Karpas-422 (cell line): ENCODE measurements at regions not wholly inside any gene's neighbourhood (a gene's known extent, or its start where the extent isn't known, plus 50 kb on each side); places are given as distances from the start of the nearest gene placed in this dataset.

Experiments
- DNase-seq: peaks from one replicate; pipeline ENCODE4 v3.0.0-alpha.2; 2015
- H2AFZ ChIP-seq: fragments of 200-600 bp; sonication (generic); 2 replicates; pipeline ENCODE4 v1.6.1; 2014; ENCODE audit warnings: antibody characterized with exemption, low read length, mixed read lengths
- H3K27ac ChIP-seq: fragments of 200-600 bp; sonication (generic); 2 replicates; pipeline ENCODE4 v1.5.1; 2014; ENCODE audit warnings: mild to moderate bottlenecking, low read length, moderate library complexity
- H3K27me3 ChIP-seq: fragments of 200-600 bp; sonication (generic); 2 replicates; pipeline ENCODE4 v1.6.1; 2014; ENCODE audit warnings: low read length, mixed read lengths
- H3K36me3 ChIP-seq: fragments of 200-600 bp; sonication (generic); 2 replicates; pipeline ENCODE4 v1.6.1; 2014; ENCODE audit warnings: low read length, mixed read lengths; ENCODE audit not compliant: insufficient read depth
- H3K4me1 ChIP-seq: fragments of 200-600 bp; sonication (generic); 2 replicates; pipeline ENCODE4 v1.6.1; 2014; ENCODE audit warnings: mild to moderate bottlenecking, low read length, mixed read lengths
- H3K4me2 ChIP-seq: fragments of 200-600 bp; sonication (generic); 2 replicates; pipeline ENCODE4 v1.6.1; 2014; ENCODE audit warnings: low read length, low read depth, mild to moderate bottlenecking; ENCODE audit not compliant: poor library complexity, severe bottlenecking
- H3K4me3 ChIP-seq: fragments of 200-600 bp; sonication (generic); 2 replicates; pipeline ENCODE4 v1.5.1; 2014; ENCODE audit warnings: mild to moderate bottlenecking, antibody characterized with exemption, low read length, mixed read lengths
- H3K79me2 ChIP-seq: fragments of 200-600 bp; sonication (generic); 2 replicates; pipeline ENCODE4 v1.6.1; 2014; ENCODE audit warnings: mild to moderate bottlenecking, low read length, mixed read lengths
- H3K9ac ChIP-seq: fragments of 200-600 bp; sonication (generic); 2 replicates; pipeline ENCODE4 v1.6.0; 2014; ENCODE audit warnings: low read length
- H3K9me2 ChIP-seq: fragments of 200-600 bp; sonication (generic), shearing (Covaris generic); replicated peaks from 2 replicates; pipeline ENCODE4 v1.6.0; 2014; ENCODE audit warnings: mild to moderate bottlenecking, low read length, moderate library complexity; ENCODE audit not compliant: insufficient read depth
- H3K9me3 ChIP-seq: fragments of 300-700, 200-600 bp; sonication (generic); 2 replicates; pipeline ENCODE4 v1.6.1; 2014; ENCODE audit warnings: low read length, mixed read lengths
- H4K20me1 ChIP-seq: fragments of 200-600 bp; sonication (generic); 2 replicates; pipeline ENCODE4 v1.6.1; 2014; ENCODE audit warnings: mild to moderate bottlenecking, antibody characterized with exemption, low read length, low read depth; ENCODE audit not compliant: insufficient read depth

DNA sequence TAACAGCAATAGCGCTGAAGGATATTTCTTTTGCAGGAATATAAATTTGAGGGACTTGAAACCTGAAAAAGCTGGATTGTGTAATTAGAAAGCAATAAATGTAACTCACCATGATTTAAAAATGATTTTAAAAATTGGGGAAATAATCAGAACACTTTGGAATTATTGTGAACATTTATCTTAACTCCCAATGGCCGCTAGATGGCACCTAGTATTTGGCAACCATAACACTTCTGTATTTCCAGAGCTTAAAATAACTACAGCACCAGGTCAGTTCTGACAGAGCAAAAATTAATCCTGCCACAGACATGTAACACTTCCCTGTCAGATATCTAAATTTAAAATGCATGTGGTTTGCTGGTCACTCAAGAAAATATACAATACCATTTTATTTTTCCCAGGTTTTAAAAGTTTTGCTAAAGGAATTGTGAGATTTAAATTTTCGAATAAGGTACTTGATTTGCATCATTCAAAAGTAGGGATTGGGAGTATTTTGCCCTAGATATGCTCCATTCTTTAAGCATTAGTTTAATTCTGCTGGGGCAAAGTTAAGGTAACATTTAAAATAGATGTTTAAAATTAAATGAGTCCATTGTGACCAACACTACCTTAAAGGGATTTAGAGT, 144.5 kb downstream of the PPP1R3A start:
- H3K4me3 ChIP-seq = no peak overlapping the region
- peak; percentile 66 for DNase-seq
- no peaks in the 10 kb centered on the region for H3K9me3 ChIP-seq
- no peak overlapping the region for H2AFZ ChIP-seq
- H3K9ac ChIP-seq = no peak overlapping the region
- H4K20me1 ChIP-seq = no peaks in the 10 kb centered on the region
- H3K4me1 ChIP-seq = no peaks in the 10 kb centered on the region
- no peaks in the 10 kb centered on the region for H3K79me2 ChIP-seq
- no peak overlapping the region for H3K27ac ChIP-seq
- no peak overlapping the region for H3K4me2 ChIP-seq
- H3K9me2 ChIP-seq = no peaks in the 10 kb centered on the region
- no peaks in the 10 kb centered on the region for H3K36me3 ChIP-seq
- H3K27me3 ChIP-seq = no peaks in the 10 kb centered on the region

DNA sequence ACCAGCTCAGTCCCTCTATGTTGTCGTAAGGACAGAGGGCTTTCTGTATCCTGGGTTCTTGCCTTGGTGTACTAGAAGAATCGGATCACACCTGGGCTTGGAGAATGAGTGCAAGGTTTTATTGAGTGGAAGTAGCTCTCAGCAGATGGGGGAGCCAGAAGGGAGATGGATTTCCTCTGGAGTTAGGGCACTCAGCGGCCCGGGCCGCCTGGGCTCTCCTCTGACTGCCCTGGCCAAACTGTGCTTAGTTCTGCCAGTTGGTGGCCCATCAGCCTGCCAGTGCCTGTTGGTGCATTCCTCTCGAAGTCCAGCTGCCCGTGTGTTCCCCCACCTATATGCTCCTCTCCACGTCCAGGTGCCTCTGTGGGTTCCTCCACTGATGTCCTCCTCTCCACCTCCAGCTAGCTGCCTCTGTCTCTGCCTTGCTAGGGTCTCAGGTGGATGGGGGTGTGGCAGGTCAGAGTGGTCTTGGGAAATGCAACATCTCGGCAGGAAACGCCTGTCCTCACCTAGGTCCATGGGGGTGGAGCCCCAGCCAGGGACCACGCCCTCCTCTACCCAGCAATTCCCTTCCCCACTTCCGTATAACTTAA, 148.6 kb downstream of the PPP1R3A start:
- no peaks in the 10 kb centered on the region for H3K9me2 ChIP-seq
- no peaks in the 10 kb centered on the region for H3K27me3 ChIP-seq
- H3K79me2 ChIP-seq = no peaks in the 10 kb centered on the region
- no peaks in the 10 kb centered on the region for H3K4me1 ChIP-seq
- no peak overlapping the region for H3K4me2 ChIP-seq
- no peak overlapping the region for H3K4me3 ChIP-seq
- no peaks in the 10 kb centered on the region for H4K20me1 ChIP-seq
- no peak overlapping the region for H2AFZ ChIP-seq
- H3K27ac ChIP-seq = no peak overlapping the region
- H3K9ac ChIP-seq = no peak overlapping the region
- H3K9me3 ChIP-seq = peaks cover 9% of the 10 kb centered on the region; the same call in 1 of the 2 replicates
- no peak for DNase-seq
- no peaks in the 10 kb centered on the region for H3K36me3 ChIP-seq

DNA sequence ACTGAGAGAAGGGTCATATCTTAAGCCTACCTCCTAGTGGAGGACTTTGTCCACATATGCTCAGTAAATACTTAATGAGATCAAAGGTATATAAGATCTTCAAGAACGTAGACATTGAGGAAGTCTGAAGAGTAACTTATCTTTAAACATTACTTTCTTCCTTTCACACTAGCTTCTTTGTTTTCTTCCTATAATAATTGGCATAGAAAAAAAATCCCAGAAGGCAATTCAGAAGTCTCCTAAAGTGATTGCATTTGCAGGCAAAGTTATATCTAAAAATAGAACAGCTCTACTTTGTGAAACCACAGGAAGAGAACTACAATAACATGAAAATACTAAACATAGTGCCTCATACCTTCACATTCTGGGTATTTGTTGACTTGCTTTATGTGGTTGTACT, 150.4 kb downstream of the PPP1R3A start:
- H3K4me3 ChIP-seq = no peak overlapping the region
- H3K27me3 ChIP-seq = no peaks in the 10 kb centered on the region
- H3K79me2 ChIP-seq = no peaks in the 10 kb centered on the region
- no peak for DNase-seq
- no peaks in the 10 kb centered on the region for H4K20me1 ChIP-seq
- H3K9ac ChIP-seq = no peak overlapping the region
- peaks cover 9% of the 10 kb centered on the region; the same call in 1 of the 2 replicates for H3K9me3 ChIP-seq
- H3K4me2 ChIP-seq = no peak overlapping the region
- H3K4me1 ChIP-seq = no peaks in the 10 kb centered on the region
- no peaks in the 10 kb centered on the region for H3K36me3 ChIP-seq
- no peak overlapping the region for H3K27ac ChIP-seq
- no peaks in the 10 kb centered on the region for H3K9me2 ChIP-seq
- H2AFZ ChIP-seq = no peak overlapping the region

DNA sequence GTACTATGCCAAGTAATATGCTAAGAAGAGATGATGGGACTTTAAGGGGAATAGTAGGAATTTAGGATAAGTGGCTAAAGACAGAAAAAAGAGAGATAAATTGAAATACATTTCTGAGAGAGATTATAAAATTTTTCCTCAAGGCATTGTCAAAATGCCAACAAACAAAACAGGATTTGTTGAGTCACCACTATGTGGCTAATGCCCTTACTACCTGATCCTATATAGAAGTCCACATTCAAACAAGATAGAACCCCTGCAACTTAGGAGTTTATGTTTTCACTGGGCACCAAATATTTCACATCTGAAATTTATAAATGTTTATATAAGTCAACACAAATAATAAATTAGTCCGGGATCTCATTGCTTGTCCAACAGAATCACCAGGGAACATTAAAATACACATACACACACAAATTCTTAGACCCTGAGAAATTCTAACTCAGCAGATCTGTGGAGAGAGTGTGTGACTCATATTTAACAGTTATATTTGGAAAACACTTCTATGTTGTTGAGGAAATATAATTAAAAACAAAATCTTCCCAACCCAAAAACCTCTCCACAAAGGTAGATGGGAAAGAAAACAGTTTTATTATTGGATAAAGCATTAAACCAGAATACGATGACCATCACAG, 154.3 kb downstream of the PPP1R3A start:
- no peak overlapping the region for H3K4me2 ChIP-seq
- no peak overlapping the region for H3K9ac ChIP-seq
- no peaks in the 10 kb centered on the region for H3K36me3 ChIP-seq
- no peaks in the 10 kb centered on the region for H3K4me1 ChIP-seq
- no peak overlapping the region for H2AFZ ChIP-seq
- H4K20me1 ChIP-seq = no peaks in the 10 kb centered on the region
- no peak overlapping the region for H3K27ac ChIP-seq
- no peaks in the 10 kb centered on the region for H3K27me3 ChIP-seq
- no peaks in the 10 kb centered on the region for H3K9me2 ChIP-seq
- H3K9me3 ChIP-seq = peaks cover 18% of the 10 kb centered on the region
- no peaks in the 10 kb centered on the region for H3K79me2 ChIP-seq
- DNase-seq = no peak
- H3K4me3 ChIP-seq = no peak overlapping the region

DNA sequence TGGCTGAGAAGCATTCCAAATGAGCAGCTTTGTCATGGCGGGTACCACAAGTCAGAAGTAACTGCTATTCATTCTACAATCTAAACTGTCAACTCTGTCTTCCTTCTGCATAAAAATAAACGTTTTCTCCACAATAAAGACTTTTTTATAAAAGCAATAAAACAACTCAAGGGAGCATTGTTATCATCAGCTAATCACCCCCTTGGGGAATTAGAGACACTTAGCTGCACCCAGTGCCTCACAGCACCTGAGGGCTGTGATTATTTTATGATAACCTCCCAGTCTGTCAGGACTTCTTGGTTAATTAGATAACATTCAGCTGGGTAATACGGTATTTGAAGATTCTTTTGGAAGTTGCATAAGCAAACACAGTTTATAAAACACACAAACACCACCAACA, 155.6 kb downstream of the PPP1R3A start:
- H2AFZ ChIP-seq = no peak overlapping the region

DNA sequence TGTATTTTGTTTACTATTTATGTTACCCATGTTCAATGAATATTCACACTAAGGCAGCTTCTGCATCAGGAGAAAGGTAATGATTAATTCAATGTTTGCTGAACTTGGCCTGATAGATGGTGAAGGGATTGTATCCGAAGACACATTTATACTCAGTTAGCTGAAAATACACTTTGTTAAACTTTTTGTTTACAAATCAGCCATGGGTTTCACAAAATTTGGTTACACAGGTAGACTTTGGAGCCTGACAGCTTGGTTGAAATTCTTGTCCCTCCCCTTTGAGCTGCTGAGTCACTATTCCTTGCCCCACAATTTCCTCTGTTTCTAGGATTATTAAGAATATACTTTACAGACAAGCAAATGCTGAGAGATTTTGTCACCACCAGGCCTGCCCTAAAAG, 162.6 kb downstream of the PPP1R3A start:
- Histone ChIP-seq H3K4me3 (no peak overlapping the region), H2AFZ (no peak overlapping the region), H3K27ac (no peak overlapping the region), H3K9me2 (no peaks in the 10 kb centered on the region), H3K4me1 (no peaks in the 10 kb centered on the region), H3K9me3 (peaks cover 19% of the 10 kb centered on the region; the same call in 1 of the 2 replicates), H3K36me3 (no peaks in the 10 kb centered on the region), H3K79me2 (no peaks in the 10 kb centered on the region), H3K27me3 (no peaks in the 10 kb centered on the region), H3K9ac (no peak overlapping the region), H3K4me2 (no peak overlapping the region), H4K20me1 (no peaks in the 10 kb centered on the region)
- no peak for DNase-seq

More for the DNA sequence above, 155.6 kb downstream of the PPP1R3A start:
- no peak overlapping the region for H3K4me2 ChIP-seq
- no peak overlapping the region for H3K27ac ChIP-seq
- no peaks in the 10 kb centered on the region for H3K4me1 ChIP-seq
- H3K79me2 ChIP-seq = no peaks in the 10 kb centered on the region
- no peak overlapping the region for H3K9ac ChIP-seq
- H3K9me2 ChIP-seq = no peaks in the 10 kb centered on the region
- peaks cover 18% of the 10 kb centered on the region for H3K9me3 ChIP-seq
- H3K4me3 ChIP-seq = no peak overlapping the region
- no peaks in the 10 kb centered on the region for H3K36me3 ChIP-seq
- DNase-seq = no peak
- no peaks in the 10 kb centered on the region for H3K27me3 ChIP-seq
- H4K20me1 ChIP-seq = no peaks in the 10 kb centered on the region

DNA sequence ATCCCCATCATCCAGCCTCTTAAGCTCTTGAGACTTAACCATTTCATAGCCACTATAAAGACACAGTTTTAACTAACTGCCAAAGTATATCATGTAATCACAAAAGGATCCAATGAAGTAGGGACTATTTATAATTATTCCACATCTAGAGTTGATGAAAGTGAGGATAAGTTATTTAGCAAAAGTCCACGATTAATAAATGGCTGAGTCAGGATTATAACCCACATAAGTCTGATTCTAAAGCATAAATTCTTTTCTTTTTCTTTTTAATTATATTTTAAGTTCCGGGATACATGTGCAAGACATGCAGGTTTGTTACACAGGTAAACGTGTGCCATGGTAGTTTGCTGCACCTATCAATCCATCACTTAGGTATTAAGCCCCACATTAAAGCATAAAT, 166.1 kb downstream of the PPP1R3A start:
- H4K20me1 ChIP-seq = no peaks in the 10 kb centered on the region
- no peak overlapping the region for H3K4me3 ChIP-seq
- H3K27me3 ChIP-seq = no peaks in the 10 kb centered on the region
- H3K79me2 ChIP-seq = no peaks in the 10 kb centered on the region
- no peak overlapping the region for H3K27ac ChIP-seq
- H3K9me2 ChIP-seq = no peaks in the 10 kb centered on the region
- DNase-seq = no peak
- H3K36me3 ChIP-seq = no peaks in the 10 kb centered on the region
- H3K4me2 ChIP-seq = no peak overlapping the region
- no peak overlapping the region for H2AFZ ChIP-seq
- H3K9me3 ChIP-seq = peaks cover 17% of the 10 kb centered on the region; the same call in 1 of the 2 replicates
- no peak overlapping the region for H3K9ac ChIP-seq
- H3K4me1 ChIP-seq = no peaks in the 10 kb centered on the region

DNA sequence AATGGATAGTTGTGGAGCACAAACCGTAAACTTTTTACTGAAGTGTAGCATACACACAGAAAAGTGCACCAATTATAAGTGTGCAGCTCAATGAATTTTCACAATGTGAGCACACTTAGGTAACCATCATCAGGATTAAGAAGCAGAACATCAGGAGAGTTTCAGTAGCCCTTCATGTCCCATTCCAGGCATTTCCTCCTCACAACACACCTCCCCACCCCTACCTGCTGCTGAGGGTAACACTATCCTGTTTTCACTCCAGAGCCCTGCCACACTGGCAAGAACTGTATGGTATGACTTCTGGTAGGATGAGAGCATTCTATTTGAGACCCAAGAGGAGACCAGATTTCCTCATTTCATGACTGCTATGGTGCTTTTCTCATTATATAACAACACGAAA, 166.5 kb downstream of the PPP1R3A start:
- Histone ChIP-seq H3K9ac (no peak overlapping the region), H3K4me1 (no peaks in the 10 kb centered on the region), H4K20me1 (no peaks in the 10 kb centered on the region), H3K4me3 (no peak overlapping the region), H3K4me2 (no peak overlapping the region), H3K9me3 (peaks cover 17% of the 10 kb centered on the region; the same call in 1 of the 2 replicates), H3K27me3 (no peaks in the 10 kb centered on the region), H3K36me3 (no peaks in the 10 kb centered on the region), H3K9me2 (no peaks in the 10 kb centered on the region), H3K79me2 (no peaks in the 10 kb centered on the region), H3K27ac (no peak overlapping the region), H2AFZ (no peak overlapping the region)
- DNase-seq = no peak
